A549 (cell line): ENCODE measurements at regions not wholly inside any gene's neighbourhood (a gene's known extent, or its start where the extent isn't known, plus 50 kb on each side); places are given as distances from the start of the nearest gene placed in this dataset.

ENCODE experiments used
- ATAC-seq, 2 experiments: fragments of 200-7000 bp in 1 of 2; fragments of >200 bp in 1 of 2; cut with Nextera tagmentation in 1 of 2; cut with Tn5 transposase in 1 of 2; 3 replicates each; pipeline versions ENCODE4 v1.8.0 to v1.9.1; 2018 to 2020; ENCODE audit warnings: mild to moderate bottlenecking in 1 of 2, moderate library complexity in 1 of 2
- CTCF ChIA-PET: fragments of 300-600 bp; sonication (Branson Sonifier 250); formaldehyde crosslinking; extraction: SDS; loops from one replicate; lab custom pipeline; 2021; ENCODE audit warnings: antibody characterized with exemption, inconsistent platforms; lab: Yijun Ruan, JAX
- POLR2A ChIA-PET: fragments of 350-600 bp; formaldehyde crosslinking; extraction: SDS; loops from one replicate; lab custom pipeline; 2021; ENCODE audit warnings: antibody characterized with exemption, inconsistent platforms; lab: Yijun Ruan, JAX
- DNase-seq, 2 experiments: peaks; one replicate each; pipeline versions ENCODE4 v3.0.0 to v3.0.0-alpha.2; 2011 to 2016; ENCODE audit warnings: low read depth in 1 of 2, low spot score in 1 of 2
- FAIRE-seq: peaks from 2 replicates; lab custom pipeline; 2011; peaks lifted over from hg19 to GRCh38; lab: Jason Lieb, UNC
- H3K27ac ChIP-seq, 2 experiments: fragments of >200 bp; sonication (Bioruptor Twin); formaldehyde crosslinking; 3 replicates each; pipeline ENCODE4 v1.5.1; 2016 to 2017
- H3K4me1 ChIP-seq: fragments of >200 bp; sonication (Bioruptor Twin); formaldehyde crosslinking; 3 replicates; pipeline ENCODE4 v1.6.1; 2016
- H3K4me2 ChIP-seq: fragments of >200 bp; sonication (Bioruptor Twin); formaldehyde crosslinking; 3 replicates; pipeline ENCODE4 v1.6.1; 2016
- H3K4me3 ChIP-seq: fragments of >200 bp; sonication (Bioruptor Twin); formaldehyde crosslinking; 3 replicates; pipeline ENCODE4 v1.5.1; 2016
- H3K9me3 ChIP-seq: fragments of >200 bp; sonication (Bioruptor Twin); formaldehyde crosslinking; 3 replicates; pipeline ENCODE4 v1.6.1; 2016
- BCL3 ChIP-seq: fragments of >200 bp; sonication (Bioruptor Twin); formaldehyde crosslinking; IDR thresholded peaks from 3 replicates; pipeline ENCODE4 v1.6.1; 2016
- CTCF ChIP-seq: fragments of >200 bp; sonication (Bioruptor Twin); formaldehyde crosslinking; IDR thresholded peaks from 3 replicates; pipeline ENCODE4 v1.5.1; 2016
- EHF ChIP-seq: fragments of 250-450 bp; sonication (Bioruptor Pico); IDR thresholded peaks from 2 replicates; pipeline ENCODE4 v1.5.0; 2020; ENCODE audit warnings: mild to moderate bottlenecking
- EHMT2 ChIP-seq: fragments of 200-600 bp; sonication (generic); IDR thresholded peaks from 2 replicates; pipeline ENCODE4 v1.6.1; 2016; ENCODE audit warnings: antibody characterized with exemption, low read depth, mild to moderate bottlenecking, moderate library complexity
- ELK1 ChIP-seq: fragments of 150-350 bp; IDR thresholded peaks from 2 replicates; pipeline ENCODE4 v1.6.1; 2014; ENCODE audit warnings: low read depth, mild to moderate bottlenecking, low read length
- FOSL2 ChIP-seq, 2 experiments: fragments of 450-650 bp in 1 of 2; fragments of >200 bp in 1 of 2; sonication (Bioruptor Twin) in 1 of 2; formaldehyde crosslinking; IDR thresholded peaks; 2 replicates each; pipeline versions ENCODE4 v1.5.0 to v1.6.1; 2016 to 2020; ENCODE audit warnings: mild to moderate bottlenecking in 1 of 2, moderate library complexity in 1 of 2
- HEYL ChIP-seq: fragments of 250-450 bp; sonication (Bioruptor Pico); IDR thresholded peaks from 2 replicates; pipeline ENCODE4 v1.8.0; 2021; ENCODE audit warnings: mild to moderate bottlenecking, moderate library complexity
- HOXB13 ChIP-seq: fragments of 250-450 bp; sonication (Bioruptor Pico); IDR thresholded peaks from 2 replicates; pipeline ENCODE4 v1.5.0; 2020; ENCODE audit warnings: low read depth, mild to moderate bottlenecking, moderate library complexity
- HOXB5 ChIP-seq: fragments of 250-450 bp; sonication (Bioruptor Pico); IDR thresholded peaks from 2 replicates; pipeline ENCODE4 v1.5.0; 2020; ENCODE audit warnings: mild to moderate bottlenecking, moderate library complexity
- JUNB ChIP-seq: fragments of >200 bp; sonication (Bioruptor Twin); formaldehyde crosslinking; IDR thresholded peaks from 2 replicates; pipeline ENCODE4 v1.6.1; 2016
- MAFK ChIP-seq: fragments of 450-650 bp; IDR thresholded peaks from 2 replicates; pipeline ENCODE4 v1.6.1; 2014; ENCODE audit not compliant: partially characterized antibody
- NPAS2 ChIP-seq: fragments of 250-450 bp; sonication (Bioruptor Pico); IDR thresholded peaks from 2 replicates; pipeline ENCODE4 v1.8.0; 2022; ENCODE audit warnings: mild to moderate bottlenecking, moderate library complexity, borderline replicate concordance
- POLR2A ChIP-seq: IDR thresholded peaks from 2 replicates; pipeline ENCODE4 v1.6.1; 2012; ENCODE audit warnings: mild to moderate bottlenecking, low read length
- RCOR1 ChIP-seq: fragments of 150-350 bp; IDR thresholded peaks from 2 replicates; pipeline ENCODE4 v1.6.1; 2014; ENCODE audit warnings: antibody characterized with exemption, low read length, low read depth
- REST ChIP-seq: fragments of 200-600 bp; sonication (generic); IDR thresholded peaks from 2 replicates; pipeline ENCODE4 v1.6.1; 2016; ENCODE audit warnings: antibody characterized with exemption, mild to moderate bottlenecking, moderate library complexity
- RFX5 ChIP-seq: fragments of 450-650 bp; IDR thresholded peaks from 2 replicates; pipeline ENCODE4 v1.7.1; 2014; ENCODE audit warnings: antibody characterized with exemption, mild to moderate bottlenecking, moderate library complexity
- RNF2 ChIP-seq: fragments of 200-600 bp; sonication (generic); IDR thresholded peaks from 2 replicates; pipeline ENCODE4 v1.6.1; 2016; ENCODE audit warnings: low read depth, mild to moderate bottlenecking, antibody characterized with exemption, moderate library complexity, borderline replicate concordance
- SREBF2 ChIP-seq: fragments of 450-650 bp; IDR thresholded peaks from 2 replicates; pipeline ENCODE4 v1.6.1; 2014; ENCODE audit warnings: mild to moderate bottlenecking, moderate library complexity
- TFCP2L1 ChIP-seq: fragments of 250-450 bp; sonication (Bioruptor Pico); IDR thresholded peaks from 2 replicates; pipeline ENCODE4 v1.5.0; 2021; ENCODE audit warnings: mild to moderate bottlenecking
- USF2 ChIP-seq: fragments of 450-650 bp; IDR thresholded peaks from 2 replicates; pipeline ENCODE4 v1.6.1; 2014; ENCODE audit warnings: antibody characterized with exemption
- WGBS: methylation state at CpG from one replicate; pipeline ENCODE4 v1.1.6; 2017; ENCODE audit errors: missing lambda C conversion rate; 5-methylcytosine and 5-hydroxymethylcytosine counted together
- TF ChIP-seq, protein P1 (sequence below): IDR thresholded peaks from 2 replicates; pipeline ENCODE4 v1.6.1; 2012

GRCh38 chr6:2542858-2543218, 207.9 kb downstream of the MYLK4 start:
- POLR2A ChIA-PET, result no interaction called here
- H3K27ac ChIP-seq, result no peak overlapping the region
- DNase-seq, result no peak
- no peak for TF ChIP-seq HEYL (CRISPR knock-in tag)
- no peak for TF ChIP-seq ELK1
- TF ChIP-seq EHF (CRISPR knock-in tag), result no peak
- TF ChIP-seq, protein P1, sequence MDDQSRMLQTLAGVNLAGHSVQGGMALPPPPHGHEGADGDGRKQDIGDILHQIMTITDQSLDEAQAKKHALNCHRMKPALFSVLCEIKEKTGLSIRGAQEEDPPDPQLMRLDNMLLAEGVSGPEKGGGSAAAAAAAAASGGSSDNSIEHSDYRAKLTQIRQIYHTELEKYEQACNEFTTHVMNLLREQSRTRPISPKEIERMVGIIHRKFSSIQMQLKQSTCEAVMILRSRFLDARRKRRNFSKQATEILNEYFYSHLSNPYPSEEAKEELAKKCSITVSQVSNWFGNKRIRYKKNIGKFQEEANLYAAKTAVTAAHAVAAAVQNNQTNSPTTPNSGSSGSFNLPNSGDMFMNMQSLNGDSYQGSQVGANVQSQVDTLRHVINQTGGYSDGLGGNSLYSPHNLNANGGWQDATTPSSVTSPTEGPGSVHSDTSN, result no peak
- TF ChIP-seq SREBF2, result no peak
- no peak for TF ChIP-seq MAFK
- TF ChIP-seq JUNB, result no peak
- no peak for TF ChIP-seq RFX5
- TF ChIP-seq, all 56 proteins: peak for 0
- no peak for FAIRE-seq
- Histone ChIP-seq H3K4me2 (no peak overlapping the region), H3K9me3 (no peaks in the 10 kb centered on the region), H3K4me1 (no peaks in the 10 kb centered on the region), H3K4me3 (no peak overlapping the region)
- ATAC-seq, result no peak
- CTCF ChIA-PET, result interaction anchor here (0.7 kb wide), 1 partner anchor 19 kb away, joined by 3 read pairs; no protein-coding TSS in a partner anchor
- 79% methylated on average over 4 of the region's 4 CpGs for WGBS

DNA sequence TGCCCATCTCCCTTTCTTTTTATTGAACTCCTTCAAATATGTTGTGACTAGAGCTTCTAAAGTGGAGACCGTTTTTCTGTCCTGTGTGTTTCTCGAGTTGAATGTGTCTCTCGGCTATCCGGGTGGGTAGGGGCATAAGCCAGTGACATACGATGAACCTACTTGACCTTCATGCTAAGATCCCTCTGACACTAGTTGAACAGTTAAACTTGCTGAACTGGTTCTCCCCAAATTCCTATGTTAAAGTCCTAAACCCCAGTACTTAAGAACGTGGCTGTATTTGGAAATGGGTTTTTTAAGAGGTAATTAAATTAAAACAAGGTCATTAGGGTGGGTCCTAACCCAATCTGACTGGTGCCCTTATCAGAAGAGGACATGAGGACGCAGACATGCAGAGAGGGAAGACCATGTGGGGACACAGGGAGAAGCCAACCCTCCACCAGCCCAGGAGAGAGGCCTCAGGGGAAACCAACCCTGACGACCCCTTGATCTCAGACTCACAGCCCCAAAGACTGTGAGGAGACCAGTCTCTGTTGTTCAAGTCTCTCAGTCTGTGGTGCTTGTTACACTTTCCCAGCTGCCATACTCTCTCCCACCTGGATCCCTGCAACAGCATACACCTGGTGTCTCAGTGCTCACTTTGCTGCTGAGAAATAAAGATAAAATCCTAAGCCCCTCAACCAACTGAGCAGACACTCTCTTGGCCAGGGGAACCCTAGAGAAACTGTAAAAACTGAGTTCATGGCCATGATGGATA, 208.4 kb downstream of the MYLK4 start:
- FAIRE-seq (no peak), ATAC-seq (no peak), DNase-seq (no peak)
- Histone ChIP-seq H3K9me3 (no peaks in the 10 kb centered on the region), H3K4me2 (no peak overlapping the region), H3K4me1 (no peaks in the 10 kb centered on the region), H3K4me3 (no peak overlapping the region), H3K27ac (no peak overlapping the region)
- WGBS, result 50% methylated on average over 8 of the region's 8 CpGs
- CTCF ChIA-PET, result no interaction called here
- POLR2A ChIA-PET, result no interaction called here
- TF ChIP-seq ELK1 (no peak), TFCP2L1 (CRISPR knock-in tag) (no peak), FOSL2 (IDR thresholded peaks at IDR 0.05) (no peak), FOSL2 (CRISPR knock-in tag; IDR thresholded peaks at IDR 0.05) (no peak), REST (no peak), NPAS2 (CRISPR knock-in tag) (no peak), RCOR1 (no peak), BCL3 (no peak), MAFK (no peak), HOXB13 (CRISPR knock-in tag) (no peak), RNF2 (no peak), HOXB5 (CRISPR knock-in tag) (no peak), CTCF (no peak), USF2 (no peak), POLR2A (no peak), EHMT2 (no peak)
- TF ChIP-seq, protein P1, result no peak
